ENCODE measurements at regions not wholly inside any gene's neighbourhood (a gene's known extent, or its start where the extent isn't known, plus 50 kb on each side); places are given as distances from the start of the nearest gene placed in this dataset.

DNA sequence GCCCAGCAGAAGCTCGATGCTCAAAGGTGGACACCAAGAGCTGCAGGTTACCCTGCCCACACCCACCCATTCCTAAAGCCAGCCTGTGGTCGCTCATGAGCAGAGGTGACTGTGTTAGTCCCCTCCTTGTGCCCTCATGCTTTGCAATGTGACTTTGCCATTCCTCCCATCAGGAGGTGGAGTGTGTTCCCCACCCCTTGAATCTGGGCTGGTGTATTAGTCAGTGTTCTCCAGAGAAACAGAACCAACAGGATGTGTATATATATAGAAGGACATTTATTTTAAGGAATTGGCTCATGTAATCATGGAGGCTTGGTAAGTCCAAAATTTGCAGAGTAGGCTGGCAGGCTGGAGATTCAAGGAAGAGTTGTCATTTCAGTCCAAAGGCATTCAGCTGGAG, 54.4 kb upstream of the RNF24 start:
- in situ Hi-C loops (cut with HindIII; ENCODE audit: low sequenced_read_pairs) = no loop called here
- DNase-seq (ENCODE audit: low read depth, low spot score) = peak; percentile 49
- TF ChIP-seq, protein P1, sequence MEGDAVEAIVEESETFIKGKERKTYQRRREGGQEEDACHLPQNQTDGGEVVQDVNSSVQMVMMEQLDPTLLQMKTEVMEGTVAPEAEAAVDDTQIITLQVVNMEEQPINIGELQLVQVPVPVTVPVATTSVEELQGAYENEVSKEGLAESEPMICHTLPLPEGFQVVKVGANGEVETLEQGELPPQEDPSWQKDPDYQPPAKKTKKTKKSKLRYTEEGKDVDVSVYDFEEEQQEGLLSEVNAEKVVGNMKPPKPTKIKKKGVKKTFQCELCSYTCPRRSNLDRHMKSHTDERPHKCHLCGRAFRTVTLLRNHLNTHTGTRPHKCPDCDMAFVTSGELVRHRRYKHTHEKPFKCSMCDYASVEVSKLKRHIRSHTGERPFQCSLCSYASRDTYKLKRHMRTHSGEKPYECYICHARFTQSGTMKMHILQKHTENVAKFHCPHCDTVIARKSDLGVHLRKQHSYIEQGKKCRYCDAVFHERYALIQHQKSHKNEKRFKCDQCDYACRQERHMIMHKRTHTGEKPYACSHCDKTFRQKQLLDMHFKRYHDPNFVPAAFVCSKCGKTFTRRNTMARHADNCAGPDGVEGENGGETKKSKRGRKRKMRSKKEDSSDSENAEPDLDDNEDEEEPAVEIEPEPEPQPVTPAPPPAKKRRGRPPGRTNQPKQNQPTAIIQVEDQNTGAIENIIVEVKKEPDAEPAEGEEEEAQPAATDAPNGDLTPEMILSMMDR (IDR thresholded peaks at IDR 0.05; ENCODE audit: low read depth, low read length) = no peak
- no peak overlapping the region for H3K4me3 ChIP-seq (ENCODE audit: low read depth, low read length)

DNA sequence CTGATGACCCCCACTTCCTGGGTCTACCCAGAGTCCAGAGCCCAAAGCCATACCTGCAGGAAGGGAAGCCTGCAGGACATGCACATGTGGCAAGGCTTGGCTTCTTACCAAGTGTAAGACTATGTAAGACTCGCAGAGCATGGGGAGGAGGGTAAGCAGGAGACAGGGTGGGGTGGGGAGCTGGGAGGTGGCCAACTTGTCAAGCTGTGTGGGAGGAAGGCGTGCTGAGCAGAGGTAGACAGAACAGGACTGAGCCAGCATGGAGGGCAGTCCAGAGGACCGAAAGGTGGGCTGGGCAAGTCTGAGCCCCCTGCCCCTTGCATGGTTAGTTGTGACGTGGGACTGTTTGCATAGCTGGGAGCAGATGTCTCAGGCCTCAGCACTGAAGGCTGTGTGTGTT, 53.4 kb upstream of the RNF24 start:
- H3K4me3 ChIP-seq (ENCODE audit: low read depth, low read length) = no peak overlapping the region
- in situ Hi-C loops (cut with HindIII; ENCODE audit: low sequenced_read_pairs) = no loop called here
- TF ChIP-seq, protein P1 (IDR thresholded peaks at IDR 0.05; ENCODE audit: low read depth, low read length) = no peak
- DNase-seq (ENCODE audit: low read depth, low spot score) = no peak

DNA sequence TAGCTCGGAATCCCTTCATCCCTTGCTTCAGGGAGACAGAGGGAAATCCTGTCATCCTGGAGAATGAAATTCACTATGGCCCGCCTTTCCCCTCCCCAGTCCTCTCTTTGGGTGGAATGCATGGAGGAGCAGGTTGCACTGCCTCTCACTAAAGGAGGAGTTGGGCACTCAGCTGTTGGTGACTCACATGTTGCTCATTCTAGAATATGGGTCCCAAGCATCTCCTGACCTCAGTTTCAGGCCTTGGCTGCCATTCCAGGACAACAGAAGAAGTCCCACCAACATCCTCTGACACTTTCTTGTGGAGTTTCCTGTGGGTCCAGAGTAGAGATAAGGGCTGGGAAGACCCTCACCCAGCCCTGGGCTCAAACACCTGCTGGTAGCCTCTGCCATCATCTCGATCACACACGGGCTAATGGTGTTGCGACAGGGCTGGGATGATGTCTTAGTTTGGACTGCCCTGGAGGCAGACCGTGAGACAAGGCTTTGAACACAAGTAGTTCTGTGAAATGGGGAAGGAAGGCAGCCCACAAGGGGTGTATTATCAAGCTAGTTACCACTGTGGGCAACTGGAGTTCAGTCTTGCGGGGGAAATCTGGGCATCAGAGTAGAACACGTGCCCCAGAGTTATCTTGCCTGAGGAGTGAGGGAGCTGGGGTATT, 52.4 kb upstream of the RNF24 start:
- H3K4me3 ChIP-seq (ENCODE audit: low read depth, low read length) = no peak overlapping the region
- TF ChIP-seq, protein P1 (IDR thresholded peaks at IDR 0.05; ENCODE audit: low read depth, low read length) = no peak
- peak; percentile 70 for DNase-seq (ENCODE audit: low read depth, low spot score)
- in situ Hi-C loops (cut with HindIII; ENCODE audit: low sequenced_read_pairs) = no loop called here

DNA sequence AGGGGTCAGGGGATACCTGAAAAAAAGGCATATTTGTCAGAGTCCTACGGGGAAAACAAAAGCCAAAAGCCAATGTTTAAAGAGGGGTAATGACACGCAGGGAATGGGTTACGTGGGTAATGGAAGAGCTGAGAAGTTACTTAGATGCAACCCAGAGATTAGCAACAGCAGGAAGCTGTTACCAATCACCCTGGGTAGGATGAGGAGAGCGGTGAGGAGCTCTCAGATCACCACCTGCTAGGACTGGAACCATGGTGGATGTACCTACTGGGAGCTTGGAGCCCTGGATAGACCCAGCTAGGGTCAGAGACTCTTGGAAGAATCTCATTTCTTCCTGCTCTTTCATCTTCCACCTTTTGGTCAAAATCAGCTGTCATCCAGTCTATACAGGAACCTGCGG, 51.2 kb upstream of the RNF24 start:
- TF ChIP-seq, protein P1 (IDR thresholded peaks at IDR 0.05; ENCODE audit: low read depth, low read length) = no peak
- in situ Hi-C loops (cut with HindIII; ENCODE audit: low sequenced_read_pairs) = no loop called here
- no peak overlapping the region for H3K4me3 ChIP-seq (ENCODE audit: low read depth, low read length)
- DNase-seq (ENCODE audit: low read depth, low spot score) = no peak

DNA sequence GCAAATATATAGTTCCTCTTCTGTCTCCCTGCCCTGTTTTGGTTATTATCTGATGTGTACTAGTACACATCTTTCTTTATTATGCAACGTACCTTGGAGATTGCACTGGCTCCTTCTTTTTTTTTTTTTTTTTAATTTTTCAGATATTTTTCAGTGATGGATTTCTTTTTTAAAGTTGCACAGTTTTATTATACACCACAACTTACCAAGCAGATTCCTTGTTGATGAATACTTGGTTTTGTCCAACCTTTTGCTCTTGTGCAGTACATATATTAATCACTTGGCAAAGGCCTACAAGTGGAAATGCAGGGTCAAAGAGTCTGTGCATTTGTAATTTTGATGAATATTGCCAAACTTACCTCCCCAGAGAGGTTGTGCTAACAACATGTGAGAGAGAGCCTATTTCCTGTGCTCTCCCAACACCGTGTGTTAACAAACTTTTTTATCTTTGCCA, 50.1 kb upstream of the RNF24 start:
- TF ChIP-seq, protein P1 (IDR thresholded peaks at IDR 0.05; ENCODE audit: low read depth, low read length) = no peak
- no peak for DNase-seq (ENCODE audit: low read depth, low spot score)
- H3K4me3 ChIP-seq (ENCODE audit: low read depth, low read length) = no peak overlapping the region
- in situ Hi-C loops (cut with HindIII; ENCODE audit: low sequenced_read_pairs) = no loop called here
